ENCODE measurements at regions not wholly inside any gene's neighbourhood (a gene's known extent, or its start where the extent isn't known, plus 50 kb on each side); places are given as distances from the start of the nearest gene placed in this dataset.
A peak's percentile ranks its signal among the peaks of the same experiment; 100 is the strongest.

- no peak overlapping the region for H3K27ac ChIP-seq (ENCODE audit: low read length)
- no peaks in the 10 kb centered on the region for H3K4me1 ChIP-seq (ENCODE audit: control insufficient read depth, insufficient read depth, low read length)
- TF ChIP-seq CTCF (IDR thresholded peaks at IDR 0.05) (peak; percentile 89), POLR2AphosphoS5 (IDR thresholded peaks at IDR 0.05; ENCODE audit: low read depth, low read length) (no peak)
- intact Hi-C loops (cut with micrococcal nuclease; ENCODE audit: unreplicated experiment) (loop anchor here (5.0 kb wide), 1 partner anchor 169 kb away; no protein-coding TSS in a partner anchor), in situ Hi-C loops (cut with HindIII; ENCODE audit: low pct_unique_long_range_greater_than_20kb, low sequenced_read_pairs) (no loop called here)
- H3K27me3 ChIP-seq (ENCODE audit: control insufficient read depth, insufficient read depth, low read length) = peaks cover 2% of the 10 kb centered on the region; the same call in 1 of the 2 replicates
- ChIA-PET CTCF (no interaction called here), POLR2A (no interaction called here)
- ATAC-seq (no peak), DNase-seq (ENCODE audit: low read depth, low spot score) (peak; percentile 41)
- no peak overlapping the region for H3K4me3 ChIP-seq (ENCODE audit: low read depth in 2 of 2, low read length in 2 of 2)
- H3K9me3 ChIP-seq (ENCODE audit: control insufficient read depth, insufficient read depth, low read depth, low read length) = no peaks in the 10 kb centered on the region
- no peaks in the 10 kb centered on the region for H3K36me3 ChIP-seq (ENCODE audit: control insufficient read depth, insufficient read depth, low read length)
- no TSS peak for BruUV-seq (replicated peaks)
Measured at GRCh38 chr12:66860752-66861750, 182.2 kb upstream of the GRIP1 start.

DNA sequence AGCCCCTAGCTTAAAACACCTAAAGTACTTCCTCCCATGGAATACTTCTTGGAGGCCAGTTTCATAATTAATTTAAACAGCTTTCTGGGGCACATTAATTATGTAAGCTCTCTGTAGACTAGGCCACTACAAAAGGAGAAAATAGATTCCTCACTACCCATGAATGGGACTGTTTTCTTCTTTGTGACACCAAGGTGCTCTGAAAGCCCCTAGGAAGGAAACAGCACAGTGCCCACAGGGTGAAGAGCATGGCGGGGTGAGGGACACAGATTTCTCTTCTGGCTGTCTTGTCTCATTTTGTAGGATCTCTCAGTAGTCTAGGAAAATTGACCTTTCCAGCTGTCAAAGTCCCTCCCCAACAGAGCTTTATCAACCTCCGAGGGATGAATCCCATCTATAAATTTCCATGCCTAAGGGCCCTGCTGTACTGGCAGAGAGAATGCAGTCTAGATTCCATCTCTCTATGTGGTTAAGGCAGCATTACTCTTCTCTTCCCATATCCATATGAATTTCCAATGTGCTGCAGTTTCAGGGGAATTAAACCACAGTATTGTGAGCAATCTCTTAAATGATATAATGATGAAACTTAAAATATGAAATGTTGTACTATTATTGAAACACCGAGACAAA, 183.6 kb upstream of the GRIP1 start:
- intact Hi-C loops (cut with micrococcal nuclease; ENCODE audit: unreplicated experiment) (loop anchor here (5.0 kb wide), 1 partner anchor 170 kb away; no protein-coding TSS in a partner anchor), in situ Hi-C loops (cut with HindIII; ENCODE audit: low pct_unique_long_range_greater_than_20kb, low sequenced_read_pairs) (no loop called here)
- ATAC-seq (no peak), DNase-seq (ENCODE audit: low read depth, low spot score) (no peak)
- no TSS peak for BruUV-seq (replicated peaks)
- H3K27ac ChIP-seq (ENCODE audit: low read length) = no peak overlapping the region
- CTCF ChIA-PET = no interaction called here
- POLR2A ChIA-PET = no interaction called here
- no peak overlapping the region for H3K4me3 ChIP-seq (ENCODE audit: low read depth in 2 of 2, low read length in 2 of 2)
- no peaks in the 10 kb centered on the region for H3K4me1 ChIP-seq (ENCODE audit: control insufficient read depth, insufficient read depth, low read length)
- H3K27me3 ChIP-seq (ENCODE audit: control insufficient read depth, insufficient read depth, low read length) = peaks cover 2% of the 10 kb centered on the region; the same call in 1 of the 2 replicates
- no peaks in the 10 kb centered on the region for H3K9me3 ChIP-seq (ENCODE audit: control insufficient read depth, insufficient read depth, low read depth, low read length)
- no peaks in the 10 kb centered on the region for H3K36me3 ChIP-seq (ENCODE audit: control insufficient read depth, insufficient read depth, low read length)
- TF ChIP-seq CTCF (IDR thresholded peaks at IDR 0.05) = no peak

- BruUV-seq (replicated peaks) = no TSS peak
Measured at GRCh38 chr12:66863276-66863675, 184.4 kb upstream of the GRIP1 start.

More at GRCh38 chr12:66863276-66863675, 184.4 kb upstream of the GRIP1 start:
- ChIA-PET POLR2A (no interaction called here), CTCF (no interaction called here)
- H3K4me1 ChIP-seq (ENCODE audit: control insufficient read depth, insufficient read depth, low read length) = no peaks in the 10 kb centered on the region
- H3K27me3 ChIP-seq (ENCODE audit: control insufficient read depth, insufficient read depth, low read length) = peaks cover 2% of the 10 kb centered on the region; the same call in 1 of the 2 replicates
- DNase-seq (ENCODE audit: low read depth, low spot score) (no peak), ATAC-seq (no peak)
- no peak overlapping the region for H3K4me3 ChIP-seq (ENCODE audit: low read depth in 2 of 2, low read length in 2 of 2)
- H3K27ac ChIP-seq (ENCODE audit: low read length) = no peak overlapping the region
- intact Hi-C loops (cut with micrococcal nuclease; ENCODE audit: unreplicated experiment) (loop anchor here (5.0 kb wide), 1 partner anchor 171 kb away; no protein-coding TSS in a partner anchor), in situ Hi-C loops (cut with HindIII; ENCODE audit: low pct_unique_long_range_greater_than_20kb, low sequenced_read_pairs) (no loop called here)
- no peaks in the 10 kb centered on the region for H3K36me3 ChIP-seq (ENCODE audit: control insufficient read depth, insufficient read depth, low read length)
- no peaks in the 10 kb centered on the region for H3K9me3 ChIP-seq (ENCODE audit: control insufficient read depth, insufficient read depth, low read depth, low read length)
- TF ChIP-seq, protein P1, sequence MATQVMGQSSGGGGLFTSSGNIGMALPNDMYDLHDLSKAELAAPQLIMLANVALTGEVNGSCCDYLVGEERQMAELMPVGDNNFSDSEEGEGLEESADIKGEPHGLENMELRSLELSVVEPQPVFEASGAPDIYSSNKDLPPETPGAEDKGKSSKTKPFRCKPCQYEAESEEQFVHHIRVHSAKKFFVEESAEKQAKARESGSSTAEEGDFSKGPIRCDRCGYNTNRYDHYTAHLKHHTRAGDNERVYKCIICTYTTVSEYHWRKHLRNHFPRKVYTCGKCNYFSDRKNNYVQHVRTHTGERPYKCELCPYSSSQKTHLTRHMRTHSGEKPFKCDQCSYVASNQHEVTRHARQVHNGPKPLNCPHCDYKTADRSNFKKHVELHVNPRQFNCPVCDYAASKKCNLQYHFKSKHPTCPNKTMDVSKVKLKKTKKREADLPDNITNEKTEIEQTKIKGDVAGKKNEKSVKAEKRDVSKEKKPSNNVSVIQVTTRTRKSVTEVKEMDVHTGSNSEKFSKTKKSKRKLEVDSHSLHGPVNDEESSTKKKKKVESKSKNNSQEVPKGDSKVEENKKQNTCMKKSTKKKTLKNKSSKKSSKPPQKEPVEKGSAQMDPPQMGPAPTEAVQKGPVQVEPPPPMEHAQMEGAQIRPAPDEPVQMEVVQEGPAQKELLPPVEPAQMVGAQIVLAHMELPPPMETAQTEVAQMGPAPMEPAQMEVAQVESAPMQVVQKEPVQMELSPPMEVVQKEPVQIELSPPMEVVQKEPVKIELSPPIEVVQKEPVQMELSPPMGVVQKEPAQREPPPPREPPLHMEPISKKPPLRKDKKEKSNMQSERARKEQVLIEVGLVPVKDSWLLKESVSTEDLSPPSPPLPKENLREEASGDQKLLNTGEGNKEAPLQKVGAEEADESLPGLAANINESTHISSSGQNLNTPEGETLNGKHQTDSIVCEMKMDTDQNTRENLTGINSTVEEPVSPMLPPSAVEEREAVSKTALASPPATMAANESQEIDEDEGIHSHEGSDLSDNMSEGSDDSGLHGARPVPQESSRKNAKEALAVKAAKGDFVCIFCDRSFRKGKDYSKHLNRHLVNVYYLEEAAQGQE (IDR thresholded peaks at IDR 0.05; ENCODE audit: insufficient read depth in 1 of 2, low read depth in 2 of 2, low read length in 1 of 2) = no peak
- TF ChIP-seq POLR2AphosphoS5 (IDR thresholded peaks at IDR 0.05; ENCODE audit: low read depth, low read length) (no peak), TCF7L2 (IDR thresholded peaks at IDR 0.05; ENCODE audit: low read depth, low read length) (no peak), SIN3A (IDR thresholded peaks at IDR 0.05; ENCODE audit: borderline replicate concordance, insufficient read depth, low read depth, low read length) (no peak), CTCF (IDR thresholded peaks at IDR 0.05) (no peak)

Data from Panc1 (cell line).